H9 (cell line): ENCODE measurements at regions not wholly inside any gene's neighbourhood (a gene's known extent, or its start where the extent isn't known, plus 50 kb on each side); places are given as distances from the start of the nearest gene placed in this dataset.
A peak's percentile ranks its signal among the peaks of the same experiment; 100 is the strongest.

ENCODE experiments used
- DNase-seq: peaks from one replicate; pipeline ENCODE4 v3.0.0-alpha.2; 2017
- H2AFZ ChIP-seq: one replicate; pipeline ENCODE4 v1.6.1; 2013; ENCODE audit warnings: mild to moderate bottlenecking, low read length, control low read depth, moderate library complexity
- H2AK5ac ChIP-seq: 2 replicates; pipeline ENCODE4 v1.6.1; 2013; ENCODE audit warnings: low read length, control low read depth, mixed read lengths; ENCODE audit not compliant: insufficient read length
- H2BK120ac ChIP-seq: one replicate; pipeline ENCODE4 v1.6.1; 2013; ENCODE audit warnings: low read depth, mild to moderate bottlenecking, low read length, control low read depth, inconsistent platforms; ENCODE audit not compliant: poor library complexity, severe bottlenecking
- H2BK12ac ChIP-seq: 2 replicates; pipeline ENCODE4 v1.6.1; 2013; ENCODE audit warnings: low read length, control low read depth, mixed read lengths, low read depth; ENCODE audit not compliant: insufficient read length
- H2BK15ac ChIP-seq: 2 replicates; pipeline ENCODE4 v1.6.1; 2013; ENCODE audit warnings: low read depth, low read length, control low read depth
- H2BK20ac ChIP-seq: one replicate; pipeline ENCODE4 v1.6.1; 2013; ENCODE audit warnings: low read depth, mild to moderate bottlenecking, low read length, control low read depth, inconsistent platforms; ENCODE audit not compliant: poor library complexity, severe bottlenecking
- H2BK5ac ChIP-seq: 2 replicates; pipeline ENCODE4 v1.6.1; 2013; ENCODE audit warnings: low read length, control low read depth, mixed read lengths; ENCODE audit not compliant: insufficient read length
- H3K14ac ChIP-seq: 2 replicates; pipeline ENCODE4 v1.6.1; 2013; ENCODE audit warnings: low read length, control low read depth; ENCODE audit not compliant: insufficient read depth
- H3K18ac ChIP-seq: 2 replicates; pipeline ENCODE4 v1.6.1; 2013; ENCODE audit warnings: low read depth, mild to moderate bottlenecking, mixed read lengths, low read length, control low read depth; ENCODE audit not compliant: insufficient read length
- H3K23ac ChIP-seq: 2 replicates; pipeline ENCODE4 v1.6.1; 2013; ENCODE audit warnings: low read length, control low read depth, mixed read lengths, low read depth; ENCODE audit not compliant: insufficient read length
- H3K23me2 ChIP-seq: 2 replicates; pipeline ENCODE4 v1.6.1; 2013; ENCODE audit warnings: low read depth, mild to moderate bottlenecking, mixed read lengths, low read length, control low read depth; ENCODE audit not compliant: insufficient read length, poor library complexity, severe bottlenecking
- H3K27ac ChIP-seq: 2 replicates; pipeline ENCODE4 v1.5.1; 2013; ENCODE audit warnings: low read length, control low read depth, mixed read lengths, low read depth; ENCODE audit not compliant: insufficient read length
- H3K27me3 ChIP-seq: 2 replicates; pipeline ENCODE4 v1.6.1; 2013; ENCODE audit warnings: low read length, control low read depth, inconsistent platforms; ENCODE audit not compliant: insufficient read depth
- H3K4ac ChIP-seq: 2 replicates; pipeline ENCODE4 v1.6.1; 2013; ENCODE audit warnings: low read depth, mild to moderate bottlenecking, control low read depth, inconsistent platforms, low read length, moderate library complexity
- H3K4me1 ChIP-seq: 2 replicates; pipeline ENCODE4 v1.6.1; 2013; ENCODE audit warnings: low read length, control low read depth, inconsistent platforms; ENCODE audit not compliant: insufficient read depth
- H3K4me2 ChIP-seq: 2 replicates; pipeline ENCODE4 v1.6.1; 2013; ENCODE audit warnings: low read length, control low read depth, mixed read lengths; ENCODE audit not compliant: insufficient read length, insufficient read depth
- H3K56ac ChIP-seq: 2 replicates; pipeline ENCODE4 v1.6.1; 2013; ENCODE audit warnings: low read depth, mild to moderate bottlenecking, mixed read lengths, low read length, control low read depth; ENCODE audit not compliant: insufficient read length
- H3K79me1 ChIP-seq: 2 replicates; pipeline ENCODE4 v1.6.1; 2013; ENCODE audit warnings: low read depth, mild to moderate bottlenecking, moderate library complexity, low read length, control low read depth, inconsistent platforms; ENCODE audit not compliant: insufficient read depth, poor library complexity, severe bottlenecking
- H3K79me2 ChIP-seq: 2 replicates; pipeline ENCODE4 v1.6.1; 2013; ENCODE audit warnings: low read length, control low read depth, inconsistent platforms; ENCODE audit not compliant: insufficient read depth
- H3K9ac ChIP-seq: 2 replicates; pipeline ENCODE4 v1.6.1; 2013; ENCODE audit warnings: low read length, control low read depth, mixed read lengths; ENCODE audit not compliant: insufficient read length; ENCODE audit errors: extremely low read depth
- H3K9me3 ChIP-seq: one replicate; pipeline ENCODE4 v1.6.1; 2013; ENCODE audit warnings: low read depth, low read length, inconsistent platforms; ENCODE audit not compliant: control insufficient read depth
- H3T11ph ChIP-seq: one replicate; pipeline ENCODE4 v1.6.1; 2013; ENCODE audit warnings: mild to moderate bottlenecking, low read length, control low read depth, inconsistent platforms
- H4K20me1 ChIP-seq: one replicate; pipeline ENCODE4 v1.6.1; 2013; ENCODE audit not compliant: control insufficient read depth, insufficient read length, insufficient read depth
- H4K5ac ChIP-seq: 2 replicates; pipeline ENCODE4 v1.6.1; 2013; ENCODE audit warnings: low read depth, mild to moderate bottlenecking, mixed read lengths, low read length, control low read depth; ENCODE audit not compliant: insufficient read length
- H4K8ac ChIP-seq: replicated peaks from 2 replicates; pipeline ENCODE4 v1.6.1; 2013; ENCODE audit warnings: low read length, control low read depth, mixed read lengths, low read depth; ENCODE audit not compliant: insufficient read length
- H4K91ac ChIP-seq: 2 replicates; pipeline ENCODE4 v1.6.1; 2013; ENCODE audit warnings: low read depth, mild to moderate bottlenecking, moderate library complexity, mixed read lengths, low read length, control low read depth; ENCODE audit not compliant: insufficient read length
- H3K27ac Mint-ChIP-seq, 3 experiments: 2 replicates in 2 of 3; 3 replicates in 1 of 3; pipeline ENCODE4 v1.8.0; 2020 to 2021; ENCODE audit warnings: mixed read lengths in 3 of 3, mild to moderate bottlenecking in 1 of 3, moderate library complexity in 1 of 3
- H3K27me3 Mint-ChIP-seq: 2 replicates; pipeline ENCODE4 v1.8.0; 2021; ENCODE audit warnings: low read depth, mild to moderate bottlenecking, moderate library complexity, mixed read lengths
- H3K36me3 Mint-ChIP-seq, 3 experiments: 2 replicates in 2 of 3; 3 replicates in 1 of 3; pipeline ENCODE4 v1.8.0; 2020 to 2021; ENCODE audit warnings: low read depth in 3 of 3, mixed read lengths in 3 of 3; ENCODE audit not compliant: insufficient read depth in 1 of 3
- H3K4me1 Mint-ChIP-seq, 2 experiments: 2 replicates each; pipeline ENCODE4 v1.8.0; 2020; ENCODE audit warnings: mixed read lengths in 2 of 2
- H3K4me3 Mint-ChIP-seq, 2 experiments: 2 replicates in 1 of 2; 3 replicates in 1 of 2; pipeline ENCODE4 v1.8.0; 2020 to 2021; ENCODE audit warnings: mild to moderate bottlenecking in 2 of 2, mixed read lengths in 2 of 2, moderate library complexity in 1 of 2
- H3K9me3 Mint-ChIP-seq, 2 experiments: 2 replicates in 1 of 2; 3 replicates in 1 of 2; pipeline ENCODE4 v1.8.0; 2020; ENCODE audit warnings: mild to moderate bottlenecking in 2 of 2, mixed read lengths in 2 of 2, moderate library complexity in 1 of 2
- CTCF ChIP-seq: fragments of 200-600 bp; sonication (generic); conservative IDR thresholded peaks from 3 replicates; pipeline ENCODE4 v1.8.0; 2021; ENCODE audit warnings: antibody characterized with exemption, mild to moderate bottlenecking
- WGBS: extraction: QIAGEN DNeasy Blood & Tissue Kit; methylation state at CpG from one replicate; pipeline ENCODE4 v1.1.7; 2013; ENCODE audit warnings: missing lambda C conversion rate, low lambda C conversion rate, mixed read lengths; ENCODE audit not compliant: insufficient read length; ENCODE audit errors: extremely low coverage; 5-methylcytosine and 5-hydroxymethylcytosine counted together

GRCh38 chr4:97153042-97153441 lies 990.2 kb downstream of the STPG2 start:
- Histone ChIP-seq H3K14ac (no peak overlapping the region), H3T11ph (no peak overlapping the region), H3K4ac (no peak overlapping the region), H2BK12ac (no peak overlapping the region), H3K27ac (no peak overlapping the region), H3K18ac (no peak overlapping the region), H3K79me2 (no peaks in the 10 kb centered on the region), H3K4me2 (no peak overlapping the region), H3K23me2 (no peaks in the 10 kb centered on the region), H2BK5ac (no peak overlapping the region), H4K20me1 (no peaks in the 10 kb centered on the region), H2AFZ (no peak overlapping the region), H3K9ac (no peak overlapping the region), H4K8ac (no peak overlapping the region), H3K79me1 (no peaks in the 10 kb centered on the region), H2AK5ac (no peak overlapping the region), H4K91ac (no peak overlapping the region), H2BK15ac (no peak overlapping the region), H3K56ac (no peak overlapping the region), H2BK20ac (no peak overlapping the region), H3K27me3 (no peaks in the 10 kb centered on the region), H3K9me3 (no peaks in the 10 kb centered on the region), H4K5ac (no peak overlapping the region), H2BK120ac (no peak overlapping the region), H3K4me1 (no peaks in the 10 kb centered on the region), H3K23ac (no peak overlapping the region)
- WGBS: no CpG with 5 or more reads among the region's 1 CpG
- H3K27me3 Mint-ChIP-seq: no peaks in the 10 kb centered on the region
- TF ChIP-seq CTCF: peak; percentile 71
- H3K9me3 Mint-ChIP-seq: no peaks in the 10 kb centered on the region; a peak in 1 of 5 replicates
- no peak overlapping the region for H3K4me3 Mint-ChIP-seq
- H3K27ac Mint-ChIP-seq: no peak overlapping the region
- H3K36me3 Mint-ChIP-seq: no peaks in the 10 kb centered on the region
- DNase-seq: no peak
- H3K4me1 Mint-ChIP-seq: peaks cover 4 to 11% of the 10 kb centered on the region in 2 experiments; a peak in 1 of 4 replicates
